Hepatocyte (in vitro differentiated cells): ENCODE measurements at regions not wholly inside any gene's neighbourhood (a gene's known extent, or its start where the extent isn't known, plus 50 kb on each side); places are given as distances from the start of the nearest gene placed in this dataset.

ENCODE experiments used
- DNase-seq: peaks from one replicate; pipeline ENCODE4 v3.0.0-alpha.2; 2016; ENCODE audit warnings: low spot score
- H2AFZ ChIP-seq: fragments of 200-600 bp; sonication (generic); 2 replicates; pipeline ENCODE4 v1.6.0; 2016; ENCODE audit warnings: antibody characterized with exemption, mild to moderate bottlenecking
- H3K27ac ChIP-seq: fragments of 200-600 bp; sonication (generic); 2 replicates; pipeline ENCODE4 v1.5.1; 2016; ENCODE audit warnings: mild to moderate bottlenecking
- H3K27me3 ChIP-seq: fragments of 200-600 bp; sonication (generic); 2 replicates; pipeline ENCODE4 v1.6.1; 2016
- H3K36me3 ChIP-seq: fragments of 200-600 bp; sonication (generic); replicated peaks from 2 replicates; pipeline ENCODE4 v1.5.1; 2016; ENCODE audit warnings: low read depth; ENCODE audit not compliant: insufficient read depth
- H3K4me1 ChIP-seq: fragments of 200-600 bp; sonication (generic); 2 replicates; pipeline ENCODE4 v1.5.1; 2016; ENCODE audit warnings: mild to moderate bottlenecking, moderate library complexity; ENCODE audit not compliant: insufficient read depth
- H3K4me2 ChIP-seq: fragments of 200-600 bp; sonication (generic); 2 replicates; pipeline ENCODE4 v1.6.0; 2016
- H3K4me3 ChIP-seq: fragments of 200-600 bp; sonication (generic); 2 replicates; pipeline ENCODE4 v1.5.1; 2016; ENCODE audit warnings: mild to moderate bottlenecking
- H3K79me2 ChIP-seq: fragments of 200-600 bp; sonication (generic); 2 replicates; pipeline ENCODE4 v1.6.0; 2017; ENCODE audit warnings: mild to moderate bottlenecking
- H3K9me2 ChIP-seq: fragments of 200-600 bp; sonication (generic); replicated peaks from 2 replicates; pipeline ENCODE4 v1.6.0; 2017; ENCODE audit warnings: mild to moderate bottlenecking; ENCODE audit not compliant: insufficient read depth
- H3K9me3 ChIP-seq: fragments of 200-600 bp; sonication (generic); 2 replicates; pipeline ENCODE4 v1.5.1; 2016; ENCODE audit warnings: low read depth, mild to moderate bottlenecking
- H4K20me1 ChIP-seq: fragments of 200-600 bp; sonication (generic); 2 replicates; pipeline ENCODE4 v1.6.0; 2016; ENCODE audit warnings: mild to moderate bottlenecking; ENCODE audit not compliant: insufficient read depth, poor library complexity, severe bottlenecking
- CTCF ChIP-seq: fragments of 200-600 bp; sonication (generic); IDR thresholded peaks from 2 replicates; pipeline ENCODE4 v1.5.1; 2016; ENCODE audit warnings: antibody characterized with exemption, mild to moderate bottlenecking; ENCODE audit not compliant: poor library complexity
- EZH2 ChIP-seq: fragments of 200-600 bp; sonication (generic); IDR thresholded peaks from 2 replicates; pipeline ENCODE4 v1.6.1; 2016; ENCODE audit warnings: antibody characterized with exemption, mild to moderate bottlenecking, borderline replicate concordance
- EZH2phosphoT487 ChIP-seq: fragments of 200-600 bp; sonication (generic); IDR thresholded peaks from one replicate; pipeline ENCODE4 v1.6.1; 2018; ENCODE audit warnings: antibody characterized with exemption, mild to moderate bottlenecking, low read depth, moderate library complexity; ENCODE audit not compliant: unreplicated experiment, severe bottlenecking
- WGBS: methylation state at CpG from one replicate; pipeline ENCODE4 v1.1.6; 2016; ENCODE audit warnings: low lambda C conversion rate; ENCODE audit errors: missing lambda C conversion rate; 5-methylcytosine and 5-hydroxymethylcytosine counted together

DNA sequence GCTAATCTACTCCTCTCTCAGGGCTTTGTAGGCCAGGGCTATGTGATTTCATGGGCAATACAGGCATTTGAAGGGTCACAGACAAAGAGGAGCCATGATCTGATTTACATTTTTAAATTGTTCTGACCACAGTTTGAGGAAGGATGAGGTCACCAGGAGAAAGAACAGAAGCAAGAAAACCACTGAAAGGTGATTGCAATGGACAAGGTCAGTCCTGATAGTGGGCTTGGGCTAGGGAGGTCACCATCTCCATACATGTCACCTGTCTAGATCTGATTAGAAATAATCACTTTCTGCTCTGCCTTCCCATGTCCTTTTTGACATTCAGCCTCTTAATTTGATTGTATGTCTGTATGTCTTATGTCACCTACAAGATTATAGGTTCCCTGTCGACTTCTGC lies 248.9 kb upstream of the CWC22 start:
- no peak for DNase-seq
- H3K9me3 ChIP-seq, result no peaks in the 10 kb centered on the region
- H3K9me2 ChIP-seq, result no peaks in the 10 kb centered on the region
- no peaks in the 10 kb centered on the region for H4K20me1 ChIP-seq
- no peak overlapping the region for H2AFZ ChIP-seq
- no peak overlapping the region for H3K4me2 ChIP-seq
- no peak overlapping the region for H3K27ac ChIP-seq
- H3K36me3 ChIP-seq, result no peaks in the 10 kb centered on the region
- no peaks in the 10 kb centered on the region for H3K79me2 ChIP-seq
- 37% methylated on average over 1 of the region's 1 CpG for WGBS
- H3K4me1 ChIP-seq, result no peaks in the 10 kb centered on the region
- no peak overlapping the region for H3K4me3 ChIP-seq
- TF ChIP-seq EZH2phosphoT487 (no peak), CTCF (no peak), EZH2 (no peak)
- no peaks in the 10 kb centered on the region for H3K27me3 ChIP-seq

DNA sequence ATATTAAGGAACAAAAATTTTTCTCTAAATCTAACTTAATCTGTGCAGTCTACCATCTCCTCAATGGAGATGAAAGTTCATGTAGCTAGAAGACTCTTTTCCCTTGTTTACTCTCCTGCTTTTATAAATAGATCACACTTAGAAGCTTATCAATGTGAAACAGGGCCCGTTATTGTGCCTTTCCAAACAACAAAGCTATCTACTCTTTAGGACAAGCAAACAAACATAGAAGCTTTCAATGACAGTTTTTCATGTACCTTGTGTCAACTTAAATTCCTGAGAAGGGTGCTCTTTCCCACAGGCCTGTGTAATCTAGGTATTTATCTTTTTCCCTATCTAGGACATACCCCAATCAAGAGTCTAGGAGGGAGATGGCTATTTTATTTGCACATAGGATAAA lies 247.8 kb upstream of the CWC22 start:
- no peaks in the 10 kb centered on the region for H3K4me1 ChIP-seq
- no peaks in the 10 kb centered on the region for H4K20me1 ChIP-seq
- no peaks in the 10 kb centered on the region for H3K9me2 ChIP-seq
- H3K27ac ChIP-seq, result no peak overlapping the region
- DNase-seq, result no peak
- 40% methylated on average over 1 of the region's 1 CpG for WGBS
- no peak overlapping the region for H3K4me2 ChIP-seq
- no peaks in the 10 kb centered on the region for H3K36me3 ChIP-seq
- no peak overlapping the region for H2AFZ ChIP-seq
- H3K9me3 ChIP-seq, result no peaks in the 10 kb centered on the region
- TF ChIP-seq EZH2phosphoT487, result no peak
- no peak for TF ChIP-seq EZH2
- TF ChIP-seq CTCF, result no peak
- H3K79me2 ChIP-seq, result no peaks in the 10 kb centered on the region
- no peaks in the 10 kb centered on the region for H3K27me3 ChIP-seq
- no peak overlapping the region for H3K4me3 ChIP-seq

DNA sequence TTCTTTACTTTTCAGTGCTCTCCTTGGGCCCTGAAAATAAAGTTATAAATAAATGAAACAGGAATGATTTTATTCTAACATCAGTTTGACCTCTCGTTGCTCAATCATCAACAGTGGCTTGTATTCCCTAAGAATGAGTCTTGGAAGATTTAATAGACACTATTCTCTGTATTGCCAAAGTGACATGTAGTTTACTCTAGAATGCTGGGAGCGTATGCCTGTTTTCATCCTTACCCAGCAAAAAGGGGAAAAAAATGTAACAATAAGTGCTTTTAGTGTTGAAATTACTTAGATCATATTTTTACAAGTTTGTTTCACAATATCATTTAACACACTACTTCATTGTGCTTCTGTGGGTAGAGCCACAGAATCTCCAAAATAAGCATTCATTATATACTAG lies 240.6 kb upstream of the CWC22 start:
- no peaks in the 10 kb centered on the region for H3K27me3 ChIP-seq
- no peaks in the 10 kb centered on the region for H3K9me2 ChIP-seq
- no peak overlapping the region for H2AFZ ChIP-seq
- H3K4me1 ChIP-seq, result no peaks in the 10 kb centered on the region
- no peaks in the 10 kb centered on the region for H4K20me1 ChIP-seq
- no peak for DNase-seq
- 73% methylated on average over 2 of the region's 2 CpGs for WGBS
- no peaks in the 10 kb centered on the region for H3K36me3 ChIP-seq
- no peak overlapping the region for H3K4me3 ChIP-seq
- no peaks in the 10 kb centered on the region for H3K9me3 ChIP-seq
- no peak for TF ChIP-seq EZH2
- no peak for TF ChIP-seq EZH2phosphoT487
- TF ChIP-seq CTCF, result no peak
- no peaks in the 10 kb centered on the region for H3K79me2 ChIP-seq
- H3K27ac ChIP-seq, result no peak overlapping the region
- H3K4me2 ChIP-seq, result no peak overlapping the region

DNA sequence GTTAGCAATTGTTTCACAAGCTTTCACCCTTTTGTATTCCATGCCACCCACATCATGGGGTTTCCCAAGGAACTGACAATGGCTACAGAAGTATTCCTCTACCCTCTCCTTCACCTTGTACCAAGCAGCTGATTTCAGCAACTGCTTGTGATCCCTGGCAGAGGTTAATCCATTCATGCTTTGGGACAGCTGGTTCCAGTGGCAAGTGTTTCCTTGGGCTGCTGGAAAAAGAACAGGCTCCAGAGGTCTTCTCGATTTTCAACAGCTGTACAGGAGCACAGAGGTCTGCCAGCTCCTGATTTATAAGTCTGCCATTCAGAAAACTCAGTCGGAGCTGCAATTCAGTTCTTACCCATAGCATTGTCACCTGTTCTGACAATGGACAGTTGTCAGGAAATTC lies 239.2 kb upstream of the CWC22 start:
- no peak overlapping the region for H2AFZ ChIP-seq
- H3K9me2 ChIP-seq, result no peaks in the 10 kb centered on the region
- no peaks in the 10 kb centered on the region for H3K79me2 ChIP-seq
- H3K36me3 ChIP-seq, result no peaks in the 10 kb centered on the region
- TF ChIP-seq CTCF (no peak), EZH2 (no peak), EZH2phosphoT487 (no peak)
- no peaks in the 10 kb centered on the region for H3K9me3 ChIP-seq
- H3K4me3 ChIP-seq, result no peak overlapping the region
- H4K20me1 ChIP-seq, result no peaks in the 10 kb centered on the region
- no peak for DNase-seq
- H3K4me2 ChIP-seq, result no peak overlapping the region
- H3K4me1 ChIP-seq, result no peaks in the 10 kb centered on the region
- WGBS, result 71% methylated on average over 2 of the region's 2 CpGs
- H3K27me3 ChIP-seq, result no peaks in the 10 kb centered on the region
- no peak overlapping the region for H3K27ac ChIP-seq
